Adipocyte (in vitro differentiated cells): ENCODE measurements at regions not wholly inside any gene's neighbourhood (a gene's known extent, or its start where the extent isn't known, plus 50 kb on each side); places are given as distances from the start of the nearest gene placed in this dataset.
"Not testable (repeated sequence)": the region's sequence is repeated elsewhere in the genome, so short reads cannot be mapped to it uniquely, and the experiment has no call there.

ENCODE experiments used
- DNase-seq: peaks from one replicate; pipeline ENCODE4 v3.0.0-alpha.2; 2015; ENCODE audit warnings: low read depth
- H3K27me3 ChIP-seq: replicated peaks from 2 replicates; pipeline ENCODE4 v1.7.0; 2013; ENCODE audit warnings: mild to moderate bottlenecking, low read length, moderate library complexity; ENCODE audit not compliant: control insufficient read depth, insufficient read depth
- H3K36me3 ChIP-seq: 2 replicates; pipeline ENCODE4 v1.7.0; 2013; ENCODE audit warnings: low read length, mild to moderate bottlenecking, moderate library complexity; ENCODE audit not compliant: control insufficient read depth, insufficient read depth, severe bottlenecking
- H3K4me1 ChIP-seq: 2 replicates; pipeline ENCODE4 v1.7.0; 2013; ENCODE audit warnings: mild to moderate bottlenecking, low read length, moderate library complexity; ENCODE audit not compliant: control insufficient read depth, insufficient read depth
- H3K4me3 ChIP-seq: 2 replicates; pipeline ENCODE4 v1.7.0; 2013; ENCODE audit warnings: mild to moderate bottlenecking, low read length, moderate library complexity
- H3K9ac ChIP-seq: 2 replicates; pipeline ENCODE4 v1.7.0; 2013; ENCODE audit warnings: mild to moderate bottlenecking, low read length, moderate library complexity
- H3K9me3 ChIP-seq: 2 replicates; pipeline ENCODE4 v1.7.0; 2013; ENCODE audit warnings: mild to moderate bottlenecking, low read length, moderate library complexity; ENCODE audit not compliant: control insufficient read depth

GRCh38 chr11:21653951-21654421 is 538.9 kb upstream of the ANO5 start:
- no peaks in the 10 kb centered on the region for H3K4me1 ChIP-seq
- no peaks in the 10 kb centered on the region for H3K27me3 ChIP-seq
- no peak for DNase-seq
- H3K4me3 ChIP-seq: no peak overlapping the region
- H3K9ac ChIP-seq: no peak overlapping the region
- H3K36me3 ChIP-seq: no peaks in the 10 kb centered on the region
- no peaks in the 10 kb centered on the region for H3K9me3 ChIP-seq

DNA sequence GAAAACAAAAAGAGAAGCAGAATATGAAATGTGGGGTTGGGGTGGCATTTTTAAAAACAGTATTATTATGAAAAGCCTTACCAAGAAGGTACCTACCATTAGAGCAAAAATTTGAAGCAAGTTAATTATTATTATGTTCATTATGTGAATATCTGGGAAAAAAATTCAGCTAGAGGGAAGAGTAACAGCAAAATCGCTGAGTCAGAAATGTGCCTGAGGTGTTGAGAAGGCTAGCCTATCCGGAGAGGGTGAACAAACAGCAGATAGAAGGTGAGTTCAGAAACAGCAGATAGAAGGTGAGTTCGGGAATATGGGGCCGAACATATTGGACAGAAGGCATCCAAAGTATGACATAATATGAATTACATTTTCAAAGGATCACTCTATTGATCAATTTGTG is 536.8 kb upstream of the ANO5 start:
- no peaks in the 10 kb centered on the region for H3K9me3 ChIP-seq
- H3K36me3 ChIP-seq: no peaks in the 10 kb centered on the region
- H3K4me1 ChIP-seq: no peaks in the 10 kb centered on the region
- no peak overlapping the region for H3K9ac ChIP-seq
- DNase-seq: no peak
- H3K4me3 ChIP-seq: no peak overlapping the region
- H3K27me3 ChIP-seq: no peaks in the 10 kb centered on the region

GRCh38 chr11:21658654-21659193 is 534.2 kb upstream of the ANO5 start:
- H3K9ac ChIP-seq: no peak overlapping the region
- H3K27me3 ChIP-seq: no peaks in the 10 kb centered on the region
- no peak for DNase-seq
- no peaks in the 10 kb centered on the region for H3K4me1 ChIP-seq
- no peak overlapping the region for H3K4me3 ChIP-seq
- no peaks in the 10 kb centered on the region for H3K36me3 ChIP-seq
- no peaks in the 10 kb centered on the region for H3K9me3 ChIP-seq

DNA sequence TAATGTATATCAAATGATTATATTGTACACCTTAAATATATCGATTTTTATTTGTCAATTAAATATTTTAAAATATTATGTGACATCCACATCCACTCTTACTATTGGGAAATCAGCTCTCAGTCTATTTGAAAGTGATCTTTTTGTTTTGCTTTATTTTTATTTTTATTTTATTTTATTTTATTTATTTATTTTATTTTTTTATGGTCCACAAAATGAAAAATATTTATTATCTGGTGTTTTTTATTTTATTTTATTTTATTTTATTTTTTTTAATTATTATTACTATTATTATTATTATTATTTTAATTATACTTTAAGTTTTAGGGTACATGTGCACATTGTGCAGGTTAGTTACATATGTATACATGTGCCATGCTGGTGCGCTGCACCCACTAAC is 533.5 kb upstream of the ANO5 start:
- not testable (repeated sequence) for H3K4me1 ChIP-seq, DNase-seq, H3K36me3 ChIP-seq

DNA sequence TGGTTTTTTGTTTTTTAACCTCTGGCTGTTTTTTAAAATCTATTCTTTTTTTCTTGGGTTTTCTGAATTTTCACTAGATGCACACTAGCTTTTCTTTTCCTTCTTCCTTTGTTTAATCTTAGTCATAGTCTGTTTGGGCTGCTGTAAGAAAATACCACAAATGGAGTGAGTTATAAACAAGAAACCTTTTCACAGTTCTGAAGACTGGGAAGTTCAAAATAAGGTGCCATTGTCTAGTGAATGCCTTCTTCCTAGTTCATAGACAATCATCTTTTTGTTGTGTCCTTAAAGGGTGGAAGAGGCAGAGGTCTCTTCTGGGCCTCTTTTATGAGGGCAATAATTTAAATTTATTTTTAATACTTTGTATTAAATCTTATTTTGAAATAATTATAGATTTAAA is 532.9 kb upstream of the ANO5 start:
- no peak for DNase-seq
- Histone ChIP-seq H3K27me3 (no peaks in the 10 kb centered on the region), H3K36me3 (no peaks in the 10 kb centered on the region), H3K9ac (no peak overlapping the region), H3K4me3 (no peak overlapping the region), H3K4me1 (no peaks in the 10 kb centered on the region), H3K9me3 (no peaks in the 10 kb centered on the region)

More for the DNA sequence above, 533.5 kb upstream of the ANO5 start:
- not testable (repeated sequence) for H3K9ac ChIP-seq, H3K9me3 ChIP-seq, H3K27me3 ChIP-seq, H3K4me3 ChIP-seq

DNA sequence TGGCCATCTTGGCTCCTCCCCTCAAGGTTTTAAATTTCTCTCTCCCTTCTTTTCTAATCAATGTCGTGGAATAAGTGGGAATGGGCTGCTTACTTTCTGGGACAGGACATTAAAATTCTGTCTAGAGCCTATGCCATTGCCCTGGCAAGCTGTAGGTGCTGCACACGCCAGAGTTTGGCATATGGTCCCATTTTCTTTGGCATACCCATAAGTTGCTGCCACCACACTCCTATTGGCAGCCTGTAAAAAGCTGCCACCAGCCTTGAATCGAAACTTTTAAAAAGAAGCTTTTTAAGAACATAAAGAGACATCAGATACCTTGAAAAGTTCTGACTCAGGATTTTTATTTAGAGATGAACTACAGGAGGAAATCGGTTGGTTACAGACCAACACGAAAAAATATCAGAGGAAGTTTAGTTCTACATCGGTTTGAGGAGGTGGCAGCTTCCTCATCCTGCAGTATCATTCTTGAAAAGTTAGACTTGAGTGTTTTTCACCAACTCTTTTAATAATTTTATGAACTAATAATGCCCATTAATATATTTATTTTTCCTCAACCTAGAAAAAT is 517.8 kb upstream of the ANO5 start:
- Histone ChIP-seq H3K36me3 (no peaks in the 10 kb centered on the region), H3K4me3 (no peak overlapping the region), H3K9me3 (peaks cover 4% of the 10 kb centered on the region), H3K9ac (no peak overlapping the region), H3K27me3 (no peaks in the 10 kb centered on the region), H3K4me1 (no peaks in the 10 kb centered on the region)
- DNase-seq: no peak

- DNase-seq: no peak
- Histone ChIP-seq H3K36me3 (no peaks in the 10 kb centered on the region), H3K27me3 (no peaks in the 10 kb centered on the region)
Measured at GRCh38 chr11:21687643-21688042, 505.2 kb upstream of the ANO5 start.

GRCh38 chr11:21704539-21704938 is 488.3 kb upstream of the ANO5 start:
- no peak overlapping the region for H3K4me3 ChIP-seq
- H3K27me3 ChIP-seq: no peaks in the 10 kb centered on the region
- no peaks in the 10 kb centered on the region for H3K4me1 ChIP-seq
- H3K36me3 ChIP-seq: no peaks in the 10 kb centered on the region
- H3K9me3 ChIP-seq: no peaks in the 10 kb centered on the region
- no peak overlapping the region for H3K9ac ChIP-seq
- DNase-seq: no peak

More at GRCh38 chr11:21687643-21688042, 505.2 kb upstream of the ANO5 start:
- Histone ChIP-seq H3K4me3 (no peak overlapping the region), H3K9me3 (peaks cover 4% of the 10 kb centered on the region), H3K4me1 (no peaks in the 10 kb centered on the region), H3K9ac (no peak overlapping the region)

GRCh38 chr11:21707116-21707739 is 485.7 kb upstream of the ANO5 start:
- Histone ChIP-seq H3K4me3 (no peak overlapping the region), H3K9ac (no peak overlapping the region), H3K9me3 (no peaks in the 10 kb centered on the region), H3K36me3 (no peaks in the 10 kb centered on the region), H3K27me3 (no peaks in the 10 kb centered on the region), H3K4me1 (no peaks in the 10 kb centered on the region)
- DNase-seq: no peak

DNA sequence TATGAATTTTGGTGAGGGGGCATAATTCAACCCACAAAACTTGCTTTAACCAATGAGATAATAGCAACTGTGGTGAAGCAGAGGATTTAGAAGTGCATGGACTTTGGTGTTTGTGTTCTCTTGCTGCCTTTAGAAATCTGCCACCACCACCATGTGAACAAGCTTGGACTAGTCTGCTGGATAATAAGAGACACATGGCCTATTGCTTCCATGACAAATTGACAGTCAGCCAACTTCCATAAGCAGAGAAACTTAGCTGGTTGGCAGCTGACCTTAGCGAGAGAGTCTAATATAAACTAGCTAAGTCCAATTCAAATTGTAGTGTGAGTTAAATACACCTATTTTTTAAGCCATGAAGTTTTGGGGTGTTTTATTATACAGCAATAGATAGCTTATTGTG is 482.1 kb upstream of the ANO5 start:
- H3K27me3 ChIP-seq: no peaks in the 10 kb centered on the region
- no peak overlapping the region for H3K9ac ChIP-seq
- H3K4me3 ChIP-seq: no peak overlapping the region
- H3K4me1 ChIP-seq: no peaks in the 10 kb centered on the region
- no peak for DNase-seq
- H3K9me3 ChIP-seq: no peaks in the 10 kb centered on the region
- H3K36me3 ChIP-seq: no peaks in the 10 kb centered on the region

GRCh38 chr11:21711341-21711740 is 481.5 kb upstream of the ANO5 start:
- no peaks in the 10 kb centered on the region for H3K36me3 ChIP-seq
- H3K4me1 ChIP-seq: no peaks in the 10 kb centered on the region
- H3K27me3 ChIP-seq: no peaks in the 10 kb centered on the region
- H3K9me3 ChIP-seq: no peaks in the 10 kb centered on the region
- DNase-seq: no peak
- H3K4me3 ChIP-seq: no peak overlapping the region
- no peak overlapping the region for H3K9ac ChIP-seq
